GM12892 (cell line): ENCODE measurements at regions not wholly inside any gene's neighbourhood (a gene's known extent, or its start where the extent isn't known, plus 50 kb on each side); places are given as distances from the start of the nearest gene placed in this dataset.

ENCODE experiments used
- POLR2A ChIP-seq: IDR thresholded peaks from 2 replicates; pipeline ENCODE4 v1.6.1; 2011; ENCODE audit warnings: low read depth, low read length, control low read depth
- POLR2AphosphoS5 ChIP-seq: IDR thresholded peaks from 2 replicates; pipeline ENCODE4 v1.6.1; 2011; ENCODE audit warnings: low read depth, low read length, control low read depth
- TAF1 ChIP-seq: IDR thresholded peaks from 2 replicates; pipeline ENCODE4 v1.6.1; 2011; ENCODE audit warnings: low read depth, mild to moderate bottlenecking, control low read depth, low read length, borderline replicate concordance

DNA sequence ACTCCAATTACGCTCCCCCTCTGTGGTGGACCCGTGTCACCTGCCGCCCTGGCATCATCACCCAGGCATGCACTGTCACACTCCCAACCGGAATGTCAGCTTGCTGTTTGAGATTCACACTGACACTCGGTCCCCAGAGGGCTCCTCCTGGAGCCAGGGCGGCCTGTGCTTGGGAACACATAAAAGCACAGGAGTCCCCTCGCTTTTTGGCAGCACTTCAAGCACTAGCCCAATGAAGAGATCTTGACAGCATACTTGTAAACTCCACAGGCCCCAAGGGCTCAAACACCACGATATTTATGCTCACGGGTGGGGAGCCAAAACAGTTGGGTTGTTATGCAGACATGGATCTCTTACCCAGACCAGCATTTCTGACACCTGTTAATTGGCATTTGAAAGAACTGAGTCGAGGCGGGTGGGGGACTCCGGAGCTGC lies 90.8 kb upstream of the EGFLAM start:
- TF ChIP-seq POLR2AphosphoS5 (no peak), POLR2A (no peak), TAF1 (no peak)
